Memory B cell (primary cell): ENCODE measurements at regions not wholly inside any gene's neighbourhood (a gene's known extent, or its start where the extent isn't known, plus 50 kb on each side); places are given as distances from the start of the nearest gene placed in this dataset.

Experiments
- ATAC-seq: fragments of 150-1000 bp; cut with Tn5 transposase; 2 replicates; pipeline ENCODE4 v1.10.0; 2021; ENCODE audit warnings: low read depth, mild to moderate bottlenecking, moderate library complexity
- DNase-seq, 2 donors: peaks; one replicate each; pipeline ENCODE4 v3.0.0; 2022; ENCODE audit warnings: low spot score in 2 of 2
- H3K27ac Mint-ChIP-seq: one replicate; pipeline ENCODE4 v1.8.0; 2022; ENCODE audit warnings: mild to moderate bottlenecking, moderate library complexity, mixed read lengths
- H3K27me3 Mint-ChIP-seq: one replicate; pipeline ENCODE4 v1.8.0; 2022; ENCODE audit warnings: mixed read lengths
- H3K36me3 Mint-ChIP-seq: one replicate; pipeline ENCODE4 v1.8.0; 2022; ENCODE audit warnings: mild to moderate bottlenecking, mixed read lengths
- H3K4me1 Mint-ChIP-seq: one replicate; pipeline ENCODE4 v1.8.0; 2022; ENCODE audit warnings: mixed read lengths
- H3K4me3 Mint-ChIP-seq: one replicate; pipeline ENCODE4 v1.8.0; 2022; ENCODE audit warnings: mild to moderate bottlenecking, moderate library complexity, mixed read lengths
- H3K9me3 Mint-ChIP-seq: one replicate; pipeline ENCODE4 v1.8.0; 2022; ENCODE audit warnings: mixed read lengths

- Mint-ChIP-seq H3K9me3 (peaks cover 6% of the 10 kb centered on the region), H3K4me1 (peaks cover 4% of the 10 kb centered on the region), H3K27ac (no peak overlapping the region), H3K36me3 (peaks cover 8% of the 10 kb centered on the region), H3K27me3 (no peaks in the 10 kb centered on the region), H3K4me3 (no peak overlapping the region)
- ATAC-seq (no peak), DNase-seq (no peak)
Measured at GRCh38 chr3:106239195-106239697, 370.4 kb upstream of the CBLB start.

GRCh38 chr3:106241593-106241992 lies 372.8 kb upstream of the CBLB start:
- H3K4me1 Mint-ChIP-seq, result peaks cover 4% of the 10 kb centered on the region
- H3K27ac Mint-ChIP-seq, result no peak overlapping the region
- DNase-seq, result no peak
- peaks cover 5% of the 10 kb centered on the region for H3K36me3 Mint-ChIP-seq
- ATAC-seq, result no peak
- no peak overlapping the region for H3K4me3 Mint-ChIP-seq
- peaks cover 6% of the 10 kb centered on the region for H3K9me3 Mint-ChIP-seq
- H3K27me3 Mint-ChIP-seq, result no peaks in the 10 kb centered on the region

GRCh38 chr3:106242781-106243180 lies 374.0 kb upstream of the CBLB start:
- no peak for DNase-seq
- H3K27ac Mint-ChIP-seq, result peak overlapping the region; percentile 4
- H3K9me3 Mint-ChIP-seq, result peaks cover 2% of the 10 kb centered on the region
- ATAC-seq, result peak; percentile 60
- H3K4me3 Mint-ChIP-seq, result no peak overlapping the region
- H3K36me3 Mint-ChIP-seq, result peaks cover 1% of the 10 kb centered on the region
- no peaks in the 10 kb centered on the region for H3K27me3 Mint-ChIP-seq
- H3K4me1 Mint-ChIP-seq, result peaks cover 4% of the 10 kb centered on the region

GRCh38 chr3:106245400-106245799 lies 376.6 kb upstream of the CBLB start:
- no peak overlapping the region for H3K4me3 Mint-ChIP-seq
- ATAC-seq (no peak), DNase-seq (no peak)
- no peaks in the 10 kb centered on the region for H3K36me3 Mint-ChIP-seq
- peaks cover 4% of the 10 kb centered on the region for H3K9me3 Mint-ChIP-seq
- no peaks in the 10 kb centered on the region for H3K27me3 Mint-ChIP-seq
- H3K4me1 Mint-ChIP-seq, result peaks cover 8% of the 10 kb centered on the region
- no peak overlapping the region for H3K27ac Mint-ChIP-seq

GRCh38 chr3:106247902-106248684 lies 379.3 kb upstream of the CBLB start:
- Mint-ChIP-seq H3K27me3 (no peaks in the 10 kb centered on the region), H3K9me3 (peaks cover 4% of the 10 kb centered on the region), H3K27ac (no peak overlapping the region), H3K4me3 (no peak overlapping the region), H3K36me3 (peaks cover 7% of the 10 kb centered on the region), H3K4me1 (peaks cover 5% of the 10 kb centered on the region)
- no peak for ATAC-seq
- no peak for DNase-seq

GRCh38 chr3:106249159-106249558 lies 380.3 kb upstream of the CBLB start:
- Mint-ChIP-seq H3K27ac (no peak overlapping the region), H3K27me3 (no peaks in the 10 kb centered on the region), H3K36me3 (peaks cover 7% of the 10 kb centered on the region), H3K4me1 (peaks cover 9% of the 10 kb centered on the region), H3K4me3 (no peak overlapping the region), H3K9me3 (peaks cover 4% of the 10 kb centered on the region)
- ATAC-seq, result no peak
- DNase-seq, result no peak

GRCh38 chr3:106249981-106250380 lies 381.2 kb upstream of the CBLB start:
- no peak overlapping the region for H3K27ac Mint-ChIP-seq
- peaks cover 7% of the 10 kb centered on the region for H3K36me3 Mint-ChIP-seq
- H3K27me3 Mint-ChIP-seq, result no peaks in the 10 kb centered on the region
- peaks cover 4% of the 10 kb centered on the region for H3K9me3 Mint-ChIP-seq
- H3K4me3 Mint-ChIP-seq, result no peak overlapping the region
- no peak for DNase-seq
- ATAC-seq, result no peak
- peaks cover 13% of the 10 kb centered on the region for H3K4me1 Mint-ChIP-seq

- DNase-seq, result no peak
- no peak overlapping the region for H3K27ac Mint-ChIP-seq
- no peaks in the 10 kb centered on the region for H3K27me3 Mint-ChIP-seq
- H3K36me3 Mint-ChIP-seq, result peaks cover 7% of the 10 kb centered on the region
- no peak for ATAC-seq
- H3K4me3 Mint-ChIP-seq, result no peak overlapping the region
- H3K4me1 Mint-ChIP-seq, result peaks cover 20% of the 10 kb centered on the region
- peaks cover 4% of the 10 kb centered on the region for H3K9me3 Mint-ChIP-seq
Measured at GRCh38 chr3:106251160-106251892, 382.5 kb upstream of the CBLB start.

- H3K27me3 Mint-ChIP-seq, result no peaks in the 10 kb centered on the region
- peaks cover 12% of the 10 kb centered on the region for H3K36me3 Mint-ChIP-seq
- peak overlapping the region; percentile 93 for H3K27ac Mint-ChIP-seq
Measured at GRCh38 chr3:106255870-106256248, 387.0 kb upstream of the CBLB start.

GRCh38 chr3:106256249-106256957 lies 387.6 kb upstream of the CBLB start:
- Mint-ChIP-seq H3K4me3 (peak overlapping the region; percentile 94), H3K27me3 (no peaks in the 10 kb centered on the region), H3K4me1 (peaks cover 23% of the 10 kb centered on the region), H3K27ac (peak overlapping the region; percentile 93), H3K36me3 (peaks cover 9% of the 10 kb centered on the region), H3K9me3 (no peaks in the 10 kb centered on the region)
- ATAC-seq (peak; percentile 27), DNase-seq (peak; percentile 4 to 29)

More at GRCh38 chr3:106255870-106256248, 387.0 kb upstream of the CBLB start:
- Mint-ChIP-seq H3K4me3 (peak overlapping the region; percentile 94), H3K9me3 (no peaks in the 10 kb centered on the region), H3K4me1 (peaks cover 23% of the 10 kb centered on the region)
- ATAC-seq (peak; percentile 98), DNase-seq (peak; percentile 56 to 71)

- DNase-seq (no peak), ATAC-seq (no peak)
- H3K27me3 Mint-ChIP-seq, result no peaks in the 10 kb centered on the region
- peaks cover 11% of the 10 kb centered on the region for H3K36me3 Mint-ChIP-seq
- peak overlapping the region; percentile 93 for H3K27ac Mint-ChIP-seq
- peaks cover 2% of the 10 kb centered on the region for H3K9me3 Mint-ChIP-seq
- peaks cover 26% of the 10 kb centered on the region for H3K4me1 Mint-ChIP-seq
- peak overlapping the region; percentile 94 for H3K4me3 Mint-ChIP-seq
Measured at GRCh38 chr3:106257172-106257571, 388.4 kb upstream of the CBLB start.

GRCh38 chr3:106261396-106261795 lies 392.6 kb upstream of the CBLB start:
- H3K27ac Mint-ChIP-seq, result peak overlapping the region; percentile 65
- no peaks in the 10 kb centered on the region for H3K27me3 Mint-ChIP-seq
- H3K4me3 Mint-ChIP-seq, result no peak overlapping the region
- H3K9me3 Mint-ChIP-seq, result peaks cover 2% of the 10 kb centered on the region
- H3K4me1 Mint-ChIP-seq, result peaks cover 15% of the 10 kb centered on the region
- DNase-seq (no peak), ATAC-seq (no peak)
- H3K36me3 Mint-ChIP-seq, result peaks cover 9% of the 10 kb centered on the region

- DNase-seq (no peak), ATAC-seq (no peak)
- Mint-ChIP-seq H3K27ac (peak overlapping the region; percentile 65), H3K36me3 (peaks cover 9% of the 10 kb centered on the region), H3K4me1 (peaks cover 12% of the 10 kb centered on the region), H3K27me3 (no peaks in the 10 kb centered on the region), H3K4me3 (no peak overlapping the region), H3K9me3 (peaks cover 2% of the 10 kb centered on the region)
Measured at GRCh38 chr3:106261915-106262683, 393.3 kb upstream of the CBLB start.
